IMR-90 (cell line): ENCODE measurements at regions not wholly inside any gene's neighbourhood (a gene's known extent, or its start where the extent isn't known, plus 50 kb on each side); places are given as distances from the start of the nearest gene placed in this dataset.
"Not testable (repeated sequence)": the region's sequence is repeated elsewhere in the genome, so short reads cannot be mapped to it uniquely, and the experiment has no call there.

ENCODE experiments used
- BHLHE40 ChIP-seq: fragments of 150-350 bp; IDR thresholded peaks from 2 replicates; pipeline ENCODE4 v1.6.1; 2016; ENCODE audit warnings: mild to moderate bottlenecking, low read depth, low read length
- CEBPB ChIP-seq: IDR thresholded peaks from 2 replicates; pipeline ENCODE4 v1.6.1; 2012; ENCODE audit warnings: low read depth, low read length, improper control_type of control experiment
- MAFK ChIP-seq: IDR thresholded peaks from 2 replicates; pipeline ENCODE4 v1.6.1; 2012; ENCODE audit warnings: low read depth, low read length, improper control_type of control experiment
- MAZ ChIP-seq: IDR thresholded peaks from 2 replicates; pipeline ENCODE4 v1.6.1; 2012; ENCODE audit warnings: low read depth, mild to moderate bottlenecking, low read length, improper control_type of control experiment, moderate library complexity, borderline replicate concordance
- POLR2A ChIP-seq: IDR thresholded peaks from 2 replicates; pipeline ENCODE4 v1.6.1; 2012; ENCODE audit warnings: mild to moderate bottlenecking, low read depth, low read length
- RAD21 ChIP-seq: IDR thresholded peaks from 2 replicates; pipeline ENCODE4 v1.6.1; 2012; ENCODE audit warnings: low read length, improper control_type of control experiment
- RCOR1 ChIP-seq: IDR thresholded peaks from 2 replicates; pipeline ENCODE4 v1.6.1; 2012; ENCODE audit warnings: mild to moderate bottlenecking, low read length, improper control_type of control experiment; ENCODE audit not compliant: insufficient replicate concordance
- RFX5 ChIP-seq: IDR thresholded peaks from 2 replicates; pipeline ENCODE4 v1.8.0; 2012; ENCODE audit warnings: low read depth, mild to moderate bottlenecking, low read length, moderate library complexity
- SMC3 ChIP-seq: fragments of 150-350 bp; IDR thresholded peaks from 2 replicates; pipeline ENCODE4 v1.6.1; 2016; ENCODE audit warnings: low read depth, mild to moderate bottlenecking, antibody characterized with exemption, low read length, moderate library complexity
- TF ChIP-seq, protein P1 (sequence below): conservative IDR thresholded peaks from 2 replicates; pipeline ENCODE4 v1.5.1; 2012; ENCODE audit warnings: mild to moderate bottlenecking, low read depth, low read length, improper control_type of control experiment
- TF ChIP-seq, protein P2 (sequence below): fragments of 150-350 bp; IDR thresholded peaks from 2 replicates; pipeline ENCODE4 v1.6.1; 2017; ENCODE audit warnings: mild to moderate bottlenecking, antibody characterized with exemption, low read length, low read depth
- TF ChIP-seq, protein P3 (sequence below): fragments of 150-350 bp; IDR thresholded peaks from 2 replicates; pipeline ENCODE4 v1.6.1; 2016; ENCODE audit warnings: low read depth, mild to moderate bottlenecking, low read length, moderate library complexity, borderline replicate concordance

GRCh38 chr1:149190742-149191141, 87.4 kb upstream of the NBPF9 start:
- TF ChIP-seq CEBPB, MAFK, RCOR1, POLR2A, BHLHE40, RAD21, MAZ, SMC3, RFX5: not testable (repeated sequence)
- TF ChIP-seq, protein P1, sequence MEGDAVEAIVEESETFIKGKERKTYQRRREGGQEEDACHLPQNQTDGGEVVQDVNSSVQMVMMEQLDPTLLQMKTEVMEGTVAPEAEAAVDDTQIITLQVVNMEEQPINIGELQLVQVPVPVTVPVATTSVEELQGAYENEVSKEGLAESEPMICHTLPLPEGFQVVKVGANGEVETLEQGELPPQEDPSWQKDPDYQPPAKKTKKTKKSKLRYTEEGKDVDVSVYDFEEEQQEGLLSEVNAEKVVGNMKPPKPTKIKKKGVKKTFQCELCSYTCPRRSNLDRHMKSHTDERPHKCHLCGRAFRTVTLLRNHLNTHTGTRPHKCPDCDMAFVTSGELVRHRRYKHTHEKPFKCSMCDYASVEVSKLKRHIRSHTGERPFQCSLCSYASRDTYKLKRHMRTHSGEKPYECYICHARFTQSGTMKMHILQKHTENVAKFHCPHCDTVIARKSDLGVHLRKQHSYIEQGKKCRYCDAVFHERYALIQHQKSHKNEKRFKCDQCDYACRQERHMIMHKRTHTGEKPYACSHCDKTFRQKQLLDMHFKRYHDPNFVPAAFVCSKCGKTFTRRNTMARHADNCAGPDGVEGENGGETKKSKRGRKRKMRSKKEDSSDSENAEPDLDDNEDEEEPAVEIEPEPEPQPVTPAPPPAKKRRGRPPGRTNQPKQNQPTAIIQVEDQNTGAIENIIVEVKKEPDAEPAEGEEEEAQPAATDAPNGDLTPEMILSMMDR: not testable (repeated sequence)
- TF ChIP-seq, protein P2, sequence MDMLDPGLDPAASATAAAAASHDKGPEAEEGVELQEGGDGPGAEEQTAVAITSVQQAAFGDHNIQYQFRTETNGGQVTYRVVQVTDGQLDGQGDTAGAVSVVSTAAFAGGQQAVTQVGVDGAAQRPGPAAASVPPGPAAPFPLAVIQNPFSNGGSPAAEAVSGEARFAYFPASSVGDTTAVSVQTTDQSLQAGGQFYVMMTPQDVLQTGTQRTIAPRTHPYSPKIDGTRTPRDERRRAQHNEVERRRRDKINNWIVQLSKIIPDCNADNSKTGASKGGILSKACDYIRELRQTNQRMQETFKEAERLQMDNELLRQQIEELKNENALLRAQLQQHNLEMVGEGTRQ: not testable (repeated sequence)
- TF ChIP-seq, protein P3, sequence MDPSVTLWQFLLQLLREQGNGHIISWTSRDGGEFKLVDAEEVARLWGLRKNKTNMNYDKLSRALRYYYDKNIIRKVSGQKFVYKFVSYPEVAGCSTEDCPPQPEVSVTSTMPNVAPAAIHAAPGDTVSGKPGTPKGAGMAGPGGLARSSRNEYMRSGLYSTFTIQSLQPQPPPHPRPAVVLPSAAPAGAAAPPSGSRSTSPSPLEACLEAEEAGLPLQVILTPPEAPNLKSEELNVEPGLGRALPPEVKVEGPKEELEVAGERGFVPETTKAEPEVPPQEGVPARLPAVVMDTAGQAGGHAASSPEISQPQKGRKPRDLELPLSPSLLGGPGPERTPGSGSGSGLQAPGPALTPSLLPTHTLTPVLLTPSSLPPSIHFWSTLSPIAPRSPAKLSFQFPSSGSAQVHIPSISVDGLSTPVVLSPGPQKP: not testable (repeated sequence)
